ENCODE measurements at regions not wholly inside any gene's neighbourhood (a gene's known extent, or its start where the extent isn't known, plus 50 kb on each side); places are given as distances from the start of the nearest gene placed in this dataset.
A peak's percentile ranks its signal among the peaks of the same experiment; 100 is the strongest.
"Not testable (repeated sequence)": the region's sequence is repeated elsewhere in the genome, so short reads cannot be mapped to it uniquely, and the experiment has no call there.

- peak; percentile 76 for DNase-seq
Measured at GRCh38 chr11:33970984-33971466, 79.1 kb upstream of the LMO2 start.

GRCh38 chr11:33967451-33967850 lies 75.6 kb upstream of the LMO2 start:
- no peak for DNase-seq

- DNase-seq: no peak
Measured at GRCh38 chr11:33965032-33965431, 73.2 kb upstream of the LMO2 start.

GRCh38 chr11:33959855-33960400 lies 68.1 kb upstream of the LMO2 start:
- no peak for DNase-seq

- no peak for DNase-seq
Measured at GRCh38 chr11:33957304-33957917, 65.5 kb upstream of the LMO2 start.

- DNase-seq: no peak
Measured at GRCh38 chr11:33956611-33957010, 64.7 kb upstream of the LMO2 start.

GRCh38 chr11:33953289-33953688 lies 61.4 kb upstream of the LMO2 start:
- no peak for DNase-seq

GRCh38 chr11:33952805-33953204 lies 60.9 kb upstream of the LMO2 start:
- no peak for DNase-seq

GRCh38 chr11:33949252-33949913 lies 57.5 kb upstream of the LMO2 start:
- no peak for DNase-seq

- no peak for DNase-seq
Measured at GRCh38 chr11:33948494-33948893, 56.6 kb upstream of the LMO2 start.

- not testable (repeated sequence) for DNase-seq
Measured at GRCh38 chr11:33947918-33948317, 56.0 kb upstream of the LMO2 start.

- no peak for DNase-seq
Measured at GRCh38 chr11:33946930-33947329, 55.1 kb upstream of the LMO2 start.

GRCh38 chr11:33945481-33946268 lies 53.8 kb upstream of the LMO2 start:
- DNase-seq: no peak

- DNase-seq: no peak
Measured at GRCh38 chr11:33944693-33945424, 53.0 kb upstream of the LMO2 start.

- DNase-seq: no peak
Measured at GRCh38 chr11:33944345-33944692, 52.4 kb upstream of the LMO2 start.

- no peak for DNase-seq
Measured at GRCh38 chr11:33942954-33943353, 51.1 kb upstream of the LMO2 start.

- DNase-seq: peak; percentile 85
Measured at GRCh38 chr11:33941637-33942160, 49.8 kb upstream of the LMO2 start.

All from islet precursor cell (in vitro differentiated cells).